ENCODE measurements at regions not wholly inside any gene's neighbourhood (a gene's known extent, or its start where the extent isn't known, plus 50 kb on each side); places are given as distances from the start of the nearest gene placed in this dataset.

- TF ChIP-seq CTCF (conservative IDR thresholded peaks at IDR 0.05 in 1 of 2, IDR thresholded peaks at IDR 0.05 in 1 of 2; ENCODE audit: extremely low read depth in 1 of 2, insufficient read depth in 1 of 2, low read depth in 1 of 2, low read length in 2 of 2) (no peak), EZH2 (IDR thresholded peaks at IDR 0.05; ENCODE audit: borderline replicate concordance, low read length) (no peak)
Observed at GRCh38 chr14:25436288-25436875, 386.4 kb upstream of the STXBP6 start.
